Fibroblast of lung (primary cell): ENCODE measurements at regions not wholly inside any gene's neighbourhood (a gene's known extent, or its start where the extent isn't known, plus 50 kb on each side); places are given as distances from the start of the nearest gene placed in this dataset.
"Not testable (repeated sequence)": the region's sequence is repeated elsewhere in the genome, so short reads cannot be mapped to it uniquely, and the experiment has no call there.

Experiments
- CTCF ChIP-seq, 2 donors: IDR thresholded peaks in 1 of 2; conservative IDR thresholded peaks in 1 of 2; 1 replicate in 1 of 2; 2 replicates in 1 of 2; pipeline ENCODE4 v1.5.1; 2011 to 2012; ENCODE audit warnings: low read length in 2 of 2, control low read depth in 1 of 2, inconsistent platforms in 1 of 2, low read depth in 1 of 2, mild to moderate bottlenecking in 1 of 2
- EZH2 ChIP-seq: IDR thresholded peaks from 2 replicates; pipeline ENCODE4 v1.5.1; 2012; ENCODE audit warnings: low read length, control low read depth, mild to moderate bottlenecking; ENCODE audit errors: missing control alignments

GRCh38 chr3:177891569-177891968 lies 644.7 kb upstream of the KCNMB2 start:
- not testable (repeated sequence) for TF ChIP-seq CTCF (conservative IDR thresholded peaks at IDR 0.05 in 1 of 2, IDR thresholded peaks at IDR 0.05 in 1 of 2; ENCODE audit: low read depth in 1 of 2, low read length in 2 of 2); EZH2
